22Rv1 (cell line): ENCODE measurements at regions not wholly inside any gene's neighbourhood (a gene's known extent, or its start where the extent isn't known, plus 50 kb on each side); places are given as distances from the start of the nearest gene placed in this dataset.

Source experiments
- CTCF ChIP-seq: fragments of 450-650 bp; IDR thresholded peaks from 2 replicates; pipeline ENCODE4 v1.5.1; 2017; ENCODE audit warnings: mild to moderate bottlenecking
- ZFX ChIP-seq: fragments of 450-650 bp; IDR thresholded peaks from 2 replicates; pipeline ENCODE4 v1.6.1; 2017; ENCODE audit warnings: antibody characterized with exemption, borderline replicate concordance

- TF ChIP-seq CTCF, result no peak
- no peak for TF ChIP-seq ZFX
Observed at GRCh38 chr16:27620541-27620940, 70.6 kb downstream of the KATNIP start.
